ENCODE measurements at regions not wholly inside any gene's neighbourhood (a gene's known extent, or its start where the extent isn't known, plus 50 kb on each side); places are given as distances from the start of the nearest gene placed in this dataset.

DNA sequence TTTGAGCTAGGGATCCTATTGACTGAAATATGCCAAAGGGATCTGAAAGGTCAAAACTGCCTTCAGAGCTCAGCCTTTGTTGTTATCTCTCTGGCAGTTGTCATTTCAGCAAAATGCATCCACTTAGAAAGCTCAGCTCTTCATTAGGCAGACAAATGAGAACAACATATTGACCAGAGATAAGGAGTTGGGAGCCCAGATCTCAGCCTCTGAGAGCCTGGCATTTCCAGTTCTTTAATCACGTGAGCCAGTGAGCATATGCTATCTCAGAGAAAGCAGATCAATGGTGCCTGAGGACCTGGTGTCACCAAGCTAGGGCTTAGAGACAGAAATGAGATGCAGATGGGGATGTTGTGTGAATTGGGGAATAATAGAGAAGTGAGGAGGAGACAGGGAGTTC lies 101.1 kb downstream of the DAD1 start:
- DNase-seq (ENCODE audit: insufficient read length, low spot score) (no peak), FAIRE-seq (no peak)
- TF ChIP-seq, protein P1, sequence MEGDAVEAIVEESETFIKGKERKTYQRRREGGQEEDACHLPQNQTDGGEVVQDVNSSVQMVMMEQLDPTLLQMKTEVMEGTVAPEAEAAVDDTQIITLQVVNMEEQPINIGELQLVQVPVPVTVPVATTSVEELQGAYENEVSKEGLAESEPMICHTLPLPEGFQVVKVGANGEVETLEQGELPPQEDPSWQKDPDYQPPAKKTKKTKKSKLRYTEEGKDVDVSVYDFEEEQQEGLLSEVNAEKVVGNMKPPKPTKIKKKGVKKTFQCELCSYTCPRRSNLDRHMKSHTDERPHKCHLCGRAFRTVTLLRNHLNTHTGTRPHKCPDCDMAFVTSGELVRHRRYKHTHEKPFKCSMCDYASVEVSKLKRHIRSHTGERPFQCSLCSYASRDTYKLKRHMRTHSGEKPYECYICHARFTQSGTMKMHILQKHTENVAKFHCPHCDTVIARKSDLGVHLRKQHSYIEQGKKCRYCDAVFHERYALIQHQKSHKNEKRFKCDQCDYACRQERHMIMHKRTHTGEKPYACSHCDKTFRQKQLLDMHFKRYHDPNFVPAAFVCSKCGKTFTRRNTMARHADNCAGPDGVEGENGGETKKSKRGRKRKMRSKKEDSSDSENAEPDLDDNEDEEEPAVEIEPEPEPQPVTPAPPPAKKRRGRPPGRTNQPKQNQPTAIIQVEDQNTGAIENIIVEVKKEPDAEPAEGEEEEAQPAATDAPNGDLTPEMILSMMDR (IDR thresholded peaks at IDR 0.05; ENCODE audit: insufficient read depth, missing control alignments), result no peak

DNA sequence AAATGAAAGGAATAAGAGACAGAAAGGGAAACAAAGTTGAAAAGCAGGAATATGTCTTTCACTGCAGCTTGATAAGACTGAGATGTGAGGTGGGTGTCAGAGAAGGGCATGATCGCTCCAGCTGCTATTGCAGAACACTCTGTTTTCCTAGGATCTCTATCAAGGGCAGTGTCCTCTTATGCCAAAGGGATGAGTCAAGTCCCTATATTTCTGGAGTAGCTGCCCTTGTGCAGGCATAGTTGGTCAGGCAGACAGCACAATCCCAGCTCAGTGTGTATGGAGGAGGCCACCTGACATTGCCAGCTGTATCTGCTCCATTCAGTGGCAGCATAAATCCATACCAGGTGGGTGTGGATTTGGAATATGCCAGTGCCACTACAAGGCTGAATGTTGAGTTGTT lies 101.6 kb downstream of the DAD1 start:
- DNase-seq (ENCODE audit: insufficient read length, low spot score) (no peak), FAIRE-seq (no peak)
- TF ChIP-seq, protein P1 (IDR thresholded peaks at IDR 0.05; ENCODE audit: insufficient read depth, missing control alignments), result no peak

DNA sequence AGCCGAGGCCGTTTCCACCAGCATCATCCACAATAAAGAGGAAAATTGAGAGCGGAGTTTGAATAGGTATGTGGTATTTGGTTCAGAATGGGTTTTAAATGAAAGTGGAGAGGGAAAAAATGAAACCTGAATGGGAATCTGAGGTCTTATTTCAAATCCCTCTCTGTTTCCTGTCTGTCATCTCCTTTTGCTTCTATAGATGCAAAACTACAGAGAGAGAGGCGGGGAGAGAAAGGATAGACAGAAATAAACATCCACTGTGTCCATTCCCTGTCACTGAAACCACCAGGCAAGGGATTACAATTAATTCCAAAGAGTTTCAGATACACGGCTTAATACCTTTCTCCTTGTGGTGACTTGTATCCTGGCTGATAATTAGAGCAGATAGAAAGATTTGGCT lies 102.3 kb downstream of the DAD1 start:
- DNase-seq (ENCODE audit: insufficient read length, low spot score) (no peak), FAIRE-seq (no peak)
- TF ChIP-seq, protein P1 (IDR thresholded peaks at IDR 0.05; ENCODE audit: insufficient read depth, missing control alignments), result no peak

DNA sequence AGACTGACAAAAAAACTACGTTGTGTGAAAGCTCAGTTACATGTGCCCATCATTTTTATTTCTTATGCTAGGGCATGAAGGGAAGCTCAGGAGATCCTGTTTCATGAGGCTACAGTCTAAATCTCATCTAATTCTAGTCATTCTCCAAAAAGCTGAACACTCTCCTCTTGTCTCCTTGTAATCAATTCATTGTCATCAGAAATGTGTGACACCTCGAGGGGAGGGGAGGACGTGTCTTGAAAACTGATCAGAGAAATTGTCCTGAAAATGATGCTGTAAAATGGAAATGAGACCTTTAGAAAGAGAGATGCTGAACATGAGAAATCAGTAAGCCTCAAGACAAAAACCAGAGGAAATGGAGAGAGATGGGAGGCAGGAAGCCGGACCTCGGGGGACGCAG lies 103.4 kb downstream of the DAD1 start:
- FAIRE-seq (no peak), DNase-seq (ENCODE audit: insufficient read length, low spot score) (no peak)
- TF ChIP-seq, protein P1 (IDR thresholded peaks at IDR 0.05; ENCODE audit: insufficient read depth, missing control alignments), result no peak

DNA sequence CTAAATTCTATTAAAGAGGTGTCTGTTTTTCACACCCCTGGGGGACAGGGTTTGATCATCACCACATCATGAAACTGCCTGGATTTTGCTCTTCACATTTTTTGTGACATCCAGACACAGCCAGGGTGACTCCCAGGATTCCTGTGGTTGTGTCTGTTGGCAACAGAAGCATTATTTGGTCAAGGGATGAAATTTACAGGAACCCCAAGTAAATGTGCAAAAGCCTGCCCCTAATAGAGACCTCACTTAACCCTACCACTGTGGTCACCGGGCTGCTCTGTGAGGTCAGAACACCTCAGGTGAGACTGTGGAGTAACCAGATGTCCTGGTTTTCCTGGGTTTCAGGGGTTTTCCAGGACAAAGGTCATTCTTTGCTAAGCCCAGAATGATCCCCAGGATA lies 103.8 kb downstream of the DAD1 start:
- TF ChIP-seq, protein P1 (IDR thresholded peaks at IDR 0.05; ENCODE audit: insufficient read depth, missing control alignments), result no peak
- DNase-seq (ENCODE audit: insufficient read length, low spot score), result no peak
- FAIRE-seq, result no peak

DNA sequence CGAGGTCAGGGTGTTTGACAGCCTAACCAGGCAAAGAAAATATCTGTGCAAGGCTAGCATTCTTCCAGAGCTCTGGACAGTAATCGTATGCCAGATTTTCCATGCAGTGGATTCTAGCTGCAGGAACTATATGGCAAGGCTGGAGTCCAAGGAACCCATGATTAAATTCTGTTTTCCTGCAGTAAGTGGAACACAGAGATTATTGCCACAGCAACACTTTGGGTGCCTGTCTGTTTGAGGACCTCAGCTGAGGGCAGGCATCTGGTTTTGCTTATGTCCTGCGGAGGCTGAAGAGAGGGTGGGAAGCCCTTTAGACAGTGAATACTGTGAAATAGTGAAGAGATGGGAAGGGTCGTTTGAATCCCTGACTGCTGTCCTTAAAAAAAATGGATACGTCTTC lies 104.4 kb downstream of the DAD1 start:
- FAIRE-seq (no peak), DNase-seq (ENCODE audit: insufficient read length, low spot score) (no peak)
- TF ChIP-seq, protein P1 (IDR thresholded peaks at IDR 0.05; ENCODE audit: insufficient read depth, missing control alignments), result no peak

DNA sequence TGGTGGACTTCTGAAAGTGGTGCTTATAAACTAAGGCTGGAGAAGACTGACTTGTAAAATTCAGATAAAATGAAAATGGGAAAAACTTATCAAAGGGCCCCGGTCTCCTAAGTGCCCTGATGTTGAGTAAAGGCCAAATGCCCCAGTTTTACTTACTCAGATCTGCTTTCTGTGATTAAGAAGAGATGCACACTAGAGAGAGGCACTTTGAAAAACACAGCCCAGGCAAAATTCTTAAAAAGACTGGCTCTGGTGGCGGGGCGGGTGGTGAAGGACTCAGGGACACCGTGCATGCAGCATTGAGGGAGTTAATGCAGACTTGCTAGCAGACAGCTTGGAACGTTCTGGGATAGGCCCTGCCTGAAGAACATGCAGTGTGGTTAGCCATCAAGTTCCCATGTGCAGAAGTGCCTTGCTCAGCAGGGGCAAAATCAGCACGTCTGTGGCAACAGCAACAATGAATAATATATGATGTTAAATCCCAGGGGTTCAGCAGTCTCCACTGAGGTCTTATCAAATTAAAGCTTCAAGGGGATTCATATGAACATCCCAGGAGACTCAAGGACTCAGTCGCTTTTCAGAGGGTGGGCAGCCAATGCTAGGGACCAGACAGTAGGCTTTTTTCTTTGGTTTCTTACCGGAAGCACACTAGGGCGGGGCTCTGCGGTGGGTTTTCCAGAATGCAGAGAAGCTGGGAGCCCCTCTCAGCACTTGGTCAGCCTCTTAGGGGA lies 105.0 kb downstream of the DAD1 start:
- TF ChIP-seq, protein P1 (IDR thresholded peaks at IDR 0.05; ENCODE audit: insufficient read depth, missing control alignments), result no peak
- no peak for DNase-seq (ENCODE audit: insufficient read length, low spot score)
- FAIRE-seq, result no peak

Measured in D721Med (cell line).